GM08714 (cell line): ENCODE measurements at regions not wholly inside any gene's neighbourhood (a gene's known extent, or its start where the extent isn't known, plus 50 kb on each side); places are given as distances from the start of the nearest gene placed in this dataset.

Experiments used
- H3K4me3 ChIP-seq: fragments of 200-500 bp; sonication (Bioruptor generic); 2 replicates; pipeline ENCODE4 v1.5.1; 2014; ENCODE audit warnings: mild to moderate bottlenecking, low read length, inconsistent platforms
- ZNF274 ChIP-seq: IDR thresholded peaks from 2 replicates; pipeline ENCODE4 v1.6.1; 2012; ENCODE audit warnings: mild to moderate bottlenecking, low read depth, low read length

- TF ChIP-seq ZNF274, result no peak
- H3K4me3 ChIP-seq, result no peak overlapping the region
These were observed 87.7 kb downstream of the IYD start for GRCh38 chr6:150456466-150456865.

- H3K4me3 ChIP-seq, result no peak overlapping the region
- no peak for TF ChIP-seq ZNF274
These were observed 88.3 kb downstream of the IYD start for GRCh38 chr6:150456902-150457643.

- TF ChIP-seq ZNF274, result no peak
- no peak overlapping the region for H3K4me3 ChIP-seq
These were observed 89.8 kb downstream of the IYD start for GRCh38 chr6:150458579-150458978.

GRCh38 chr6:150463852-150464251 lies 95.0 kb downstream of the IYD start:
- TF ChIP-seq ZNF274, result no peak
- no peak overlapping the region for H3K4me3 ChIP-seq

GRCh38 chr6:150464966-150465365 lies 96.2 kb downstream of the IYD start:
- TF ChIP-seq ZNF274, result no peak
- H3K4me3 ChIP-seq, result no peak overlapping the region

GRCh38 chr6:150465610-150466009 lies 96.8 kb downstream of the IYD start:
- H3K4me3 ChIP-seq, result no peak overlapping the region
- no peak for TF ChIP-seq ZNF274

GRCh38 chr6:150466196-150466595 lies 97.4 kb downstream of the IYD start:
- no peak overlapping the region for H3K4me3 ChIP-seq
- no peak for TF ChIP-seq ZNF274

GRCh38 chr6:150470131-150470530 lies 101.3 kb downstream of the IYD start:
- no peak for TF ChIP-seq ZNF274
- H3K4me3 ChIP-seq, result no peak overlapping the region

- no peak overlapping the region for H3K4me3 ChIP-seq
- no peak for TF ChIP-seq ZNF274
These were observed 102.3 kb downstream of the IYD start for GRCh38 chr6:150470960-150471665.

GRCh38 chr6:150478656-150479545 lies 110.1 kb downstream of the IYD start:
- no peak for TF ChIP-seq ZNF274

GRCh38 chr6:150482883-150483409 lies 114.1 kb downstream of the IYD start:
- TF ChIP-seq ZNF274, result no peak

More at GRCh38 chr6:150478656-150479545, 110.1 kb downstream of the IYD start:
- no peak overlapping the region for H3K4me3 ChIP-seq

GRCh38 chr6:150485161-150485958 lies 114.3 kb upstream of the PLEKHG1 start:
- H3K4me3 ChIP-seq, result no peak overlapping the region
- no peak for TF ChIP-seq ZNF274

More at GRCh38 chr6:150482883-150483409, 114.1 kb downstream of the IYD start:
- H3K4me3 ChIP-seq, result no peak overlapping the region

GRCh38 chr6:150486048-150486447 lies 113.6 kb upstream of the PLEKHG1 start:
- no peak for TF ChIP-seq ZNF274
- no peak overlapping the region for H3K4me3 ChIP-seq
